CD4-positive, CD25-positive, alpha-beta regulatory T cell (primary cell): ENCODE measurements at regions not wholly inside any gene's neighbourhood (a gene's known extent, or its start where the extent isn't known, plus 50 kb on each side); places are given as distances from the start of the nearest gene placed in this dataset.

Source experiments
- ATAC-seq, 2 donors: fragments of 150-1000 bp; cut with Tn5 transposase; one replicate each; pipeline ENCODE4 v1.10.0; 2021; ENCODE audit warnings: low read depth in 2 of 2, moderate number of reproducible peaks in 2 of 2, moderate library complexity in 1 of 2
- DNase-seq, 3 donors: peaks; one replicate each; pipeline versions ENCODE4 v3.0.0 to v3.0.0-alpha.2; 2012 to 2022; ENCODE audit warnings: mixed read lengths in 1 of 3
- H3K27ac ChIP-seq: one replicate; pipeline ENCODE4 v1.7.0; 2013; ENCODE audit warnings: mild to moderate bottlenecking, low read length; ENCODE audit not compliant: insufficient read depth, poor library complexity, severe bottlenecking
- H3K27me3 ChIP-seq: one replicate; pipeline ENCODE4 v1.7.0; 2013; ENCODE audit warnings: low read length; ENCODE audit not compliant: control insufficient read depth, insufficient read depth
- H3K36me3 ChIP-seq: one replicate; pipeline ENCODE4 v1.7.0; 2013; ENCODE audit warnings: mild to moderate bottlenecking, low read length, moderate library complexity; ENCODE audit not compliant: control insufficient read depth, insufficient read depth
- H3K4me1 ChIP-seq: 2 replicates; pipeline ENCODE4 v1.7.0; 2013; ENCODE audit warnings: mild to moderate bottlenecking, low read length; ENCODE audit not compliant: insufficient read depth, control insufficient read depth, poor library complexity, severe bottlenecking
- H3K4me3 ChIP-seq: one replicate; pipeline ENCODE4 v1.7.0; 2013; ENCODE audit warnings: low read depth, mild to moderate bottlenecking, low read length, moderate library complexity
- H3K9me3 ChIP-seq, 2 experiments: 1 replicate in 1 of 2; 2 replicates in 1 of 2; pipeline ENCODE4 v1.7.0; 2013; ENCODE audit warnings: low read length in 2 of 2, mild to moderate bottlenecking in 1 of 2, moderate library complexity in 1 of 2; ENCODE audit not compliant: control insufficient read depth in 2 of 2
- H3K27ac Mint-ChIP-seq, 3 donors: one replicate each; pipeline ENCODE4 v1.8.0; 2020 to 2022; ENCODE audit warnings: mild to moderate bottlenecking in 3 of 3, mixed read lengths in 3 of 3, moderate library complexity in 2 of 3
- H3K27me3 Mint-ChIP-seq: one replicate; pipeline ENCODE4 v1.8.0; 2022; ENCODE audit warnings: mild to moderate bottlenecking, mixed read lengths
- H3K36me3 Mint-ChIP-seq: one replicate; pipeline ENCODE4 v1.8.0; 2020; ENCODE audit warnings: mixed read lengths
- H3K4me1 Mint-ChIP-seq, 4 donors: one replicate each; pipeline ENCODE4 v1.8.0; 2020 to 2022; ENCODE audit warnings: mixed read lengths in 4 of 4, mild to moderate bottlenecking in 1 of 4
- H3K4me3 Mint-ChIP-seq, 4 donors: one replicate each; pipeline ENCODE4 v1.8.0; 2020 to 2022; ENCODE audit warnings: mild to moderate bottlenecking in 4 of 4, mixed read lengths in 4 of 4, moderate library complexity in 3 of 4
- H3K9me3 Mint-ChIP-seq, 7 donors: one replicate each; pipeline ENCODE4 v1.8.0; 2020 to 2022; ENCODE audit warnings: mixed read lengths in 7 of 7, mild to moderate bottlenecking in 3 of 7, moderate library complexity in 2 of 7

- no peaks in the 10 kb centered on the region for H3K36me3 ChIP-seq
- no peaks in the 10 kb centered on the region for H3K4me1 ChIP-seq
- Mint-ChIP-seq H3K27me3 (peaks cover 13% of the 10 kb centered on the region), H3K4me3 (no peak overlapping the region), H3K9me3 (peaks cover 0 to 1% (median 0%) of the 10 kb centered on the region in 7 donors), H3K4me1 (no peaks in the 10 kb centered on the region), H3K36me3 (no peaks in the 10 kb centered on the region), H3K27ac (no peak overlapping the region)
- DNase-seq (no peak), ATAC-seq (no peak)
- no peak overlapping the region for H3K4me3 ChIP-seq
- H3K27me3 ChIP-seq, result peaks cover 7% of the 10 kb centered on the region
- H3K27ac ChIP-seq, result no peak overlapping the region
- no peaks in the 10 kb centered on the region for H3K9me3 ChIP-seq
These were observed 129.2 kb upstream of the TSC22D2 start for GRCh38 chr3:150278843-150279381.

GRCh38 chr3:150278195-150278594 lies 129.9 kb upstream of the TSC22D2 start:
- Mint-ChIP-seq H3K4me3 (no peak overlapping the region), H3K9me3 (peaks cover 0 to 1% (median 0%) of the 10 kb centered on the region in 7 donors), H3K4me1 (no peaks in the 10 kb centered on the region), H3K27me3 (peaks cover 13% of the 10 kb centered on the region), H3K36me3 (no peaks in the 10 kb centered on the region), H3K27ac (no peak overlapping the region)
- no peaks in the 10 kb centered on the region for H3K36me3 ChIP-seq
- peaks cover 7% of the 10 kb centered on the region for H3K27me3 ChIP-seq
- DNase-seq, result no peak
- no peaks in the 10 kb centered on the region for H3K9me3 ChIP-seq
- no peaks in the 10 kb centered on the region for H3K4me1 ChIP-seq
- ATAC-seq, result no peak
- H3K4me3 ChIP-seq, result no peak overlapping the region
- no peak overlapping the region for H3K27ac ChIP-seq

GRCh38 chr3:150277444-150277843 lies 130.7 kb upstream of the TSC22D2 start:
- H3K4me3 Mint-ChIP-seq, result no peak overlapping the region
- no peak for ATAC-seq
- no peaks in the 10 kb centered on the region for H3K4me1 Mint-ChIP-seq
- Histone ChIP-seq H3K4me3 (no peak overlapping the region), H3K9me3 (no peaks in the 10 kb centered on the region), H3K36me3 (no peaks in the 10 kb centered on the region), H3K27me3 (peaks cover 7% of the 10 kb centered on the region), H3K4me1 (no peaks in the 10 kb centered on the region), H3K27ac (no peak overlapping the region)
- H3K27me3 Mint-ChIP-seq, result peaks cover 14% of the 10 kb centered on the region
- no peaks in the 10 kb centered on the region for H3K36me3 Mint-ChIP-seq
- H3K9me3 Mint-ChIP-seq, result peaks cover 0 to 1% (median 0%) of the 10 kb centered on the region in 7 donors
- no peak for DNase-seq
- H3K27ac Mint-ChIP-seq, result no peak overlapping the region

- peaks cover 26% of the 10 kb centered on the region for H3K27me3 Mint-ChIP-seq
- no peaks in the 10 kb centered on the region for H3K9me3 ChIP-seq
- H3K9me3 Mint-ChIP-seq, result peaks cover 0 to 1% (median 0%) of the 10 kb centered on the region in 7 donors
- no peak overlapping the region for H3K4me3 Mint-ChIP-seq
- ATAC-seq (no peak), DNase-seq (no peak)
- no peaks in the 10 kb centered on the region for H3K4me1 Mint-ChIP-seq
- H3K27me3 ChIP-seq, result peaks cover 6% of the 10 kb centered on the region
- H3K27ac Mint-ChIP-seq, result no peak overlapping the region
- no peaks in the 10 kb centered on the region for H3K4me1 ChIP-seq
- no peaks in the 10 kb centered on the region for H3K36me3 Mint-ChIP-seq
- H3K27ac ChIP-seq, result no peak overlapping the region
- H3K4me3 ChIP-seq, result no peak overlapping the region
- H3K36me3 ChIP-seq, result no peaks in the 10 kb centered on the region
These were observed 132.2 kb upstream of the TSC22D2 start for GRCh38 chr3:150275941-150276340.

GRCh38 chr3:150274372-150274771 lies 133.7 kb upstream of the TSC22D2 start:
- peaks cover 6% of the 10 kb centered on the region for H3K27me3 ChIP-seq
- Mint-ChIP-seq H3K4me1 (no peaks in the 10 kb centered on the region), H3K9me3 (peaks cover 0 to 1% (median 0%) of the 10 kb centered on the region in 7 donors), H3K36me3 (no peaks in the 10 kb centered on the region), H3K4me3 (no peak overlapping the region), H3K27me3 (peaks cover 26% of the 10 kb centered on the region), H3K27ac (no peak overlapping the region)
- no peaks in the 10 kb centered on the region for H3K9me3 ChIP-seq
- ATAC-seq, result no peak
- H3K4me1 ChIP-seq, result no peaks in the 10 kb centered on the region
- no peak overlapping the region for H3K27ac ChIP-seq
- H3K36me3 ChIP-seq, result no peaks in the 10 kb centered on the region
- no peak overlapping the region for H3K4me3 ChIP-seq
- no peak for DNase-seq

- Mint-ChIP-seq H3K27ac (no peak overlapping the region), H3K36me3 (no peaks in the 10 kb centered on the region), H3K9me3 (peaks cover 0 to 1% (median 0%) of the 10 kb centered on the region in 7 donors), H3K27me3 (peaks cover 26% of the 10 kb centered on the region), H3K4me3 (no peak overlapping the region), H3K4me1 (no peaks in the 10 kb centered on the region)
- peaks cover 3% of the 10 kb centered on the region for H3K27me3 ChIP-seq
- H3K4me3 ChIP-seq, result no peak overlapping the region
- ATAC-seq (no peak), DNase-seq (no peak)
- H3K4me1 ChIP-seq, result no peaks in the 10 kb centered on the region
- H3K9me3 ChIP-seq, result no peaks in the 10 kb centered on the region
- H3K27ac ChIP-seq, result no peak overlapping the region
- no peaks in the 10 kb centered on the region for H3K36me3 ChIP-seq
These were observed 134.7 kb upstream of the TSC22D2 start for GRCh38 chr3:150273396-150273795.

- Mint-ChIP-seq H3K27ac (no peak overlapping the region), H3K36me3 (no peaks in the 10 kb centered on the region)
These were observed 136.5 kb upstream of the TSC22D2 start for GRCh38 chr3:150271591-150271960.

GRCh38 chr3:150270883-150271590 lies 137.1 kb upstream of the TSC22D2 start:
- Histone ChIP-seq H3K27me3 (peaks cover 5% of the 10 kb centered on the region), H3K27ac (no peak overlapping the region), H3K4me1 (no peaks in the 10 kb centered on the region), H3K4me3 (no peak overlapping the region), H3K9me3 (no peaks in the 10 kb centered on the region), H3K36me3 (no peaks in the 10 kb centered on the region)
- no peak overlapping the region for H3K4me3 Mint-ChIP-seq
- no peak overlapping the region for H3K27ac Mint-ChIP-seq
- H3K9me3 Mint-ChIP-seq, result peaks cover 0 to 1% (median 0%) of the 10 kb centered on the region in 7 donors
- no peaks in the 10 kb centered on the region for H3K4me1 Mint-ChIP-seq
- no peaks in the 10 kb centered on the region for H3K36me3 Mint-ChIP-seq
- H3K27me3 Mint-ChIP-seq, result peaks cover 20% of the 10 kb centered on the region
- DNase-seq (no peak), ATAC-seq (no peak)

More at GRCh38 chr3:150271591-150271960, 136.5 kb upstream of the TSC22D2 start:
- H3K9me3 ChIP-seq, result no peaks in the 10 kb centered on the region
- Mint-ChIP-seq H3K27me3 (peaks cover 20% of the 10 kb centered on the region), H3K4me3 (no peak overlapping the region), H3K4me1 (no peaks in the 10 kb centered on the region), H3K9me3 (peaks cover 0 to 1% (median 0%) of the 10 kb centered on the region in 7 donors)
- no peak overlapping the region for H3K27ac ChIP-seq
- H3K36me3 ChIP-seq, result no peaks in the 10 kb centered on the region
- peaks cover under 1% of the 10 kb centered on the region for H3K27me3 ChIP-seq
- no peak overlapping the region for H3K4me3 ChIP-seq
- no peak for DNase-seq
- H3K4me1 ChIP-seq, result no peaks in the 10 kb centered on the region
- ATAC-seq, result no peak
